Stimulated activated CD8-positive, alpha-beta memory T cell treated with anti-CD3 and anti-CD28 coated beads, Interleukin-15, amount 100 ng/mL, for 24 hours (primary cell): ENCODE measurements at regions not wholly inside any gene's neighbourhood (a gene's known extent, or its start where the extent isn't known, plus 50 kb on each side); places are given as distances from the start of the nearest gene placed in this dataset.
"Not testable (repeated sequence)": the region's sequence is repeated elsewhere in the genome, so short reads cannot be mapped to it uniquely, and the experiment has no call there.

Source experiments
- DNase-seq: peaks from one replicate; pipeline ENCODE4 v3.0.0-alpha.2; 2020; ENCODE audit warnings: low read depth

DNA sequence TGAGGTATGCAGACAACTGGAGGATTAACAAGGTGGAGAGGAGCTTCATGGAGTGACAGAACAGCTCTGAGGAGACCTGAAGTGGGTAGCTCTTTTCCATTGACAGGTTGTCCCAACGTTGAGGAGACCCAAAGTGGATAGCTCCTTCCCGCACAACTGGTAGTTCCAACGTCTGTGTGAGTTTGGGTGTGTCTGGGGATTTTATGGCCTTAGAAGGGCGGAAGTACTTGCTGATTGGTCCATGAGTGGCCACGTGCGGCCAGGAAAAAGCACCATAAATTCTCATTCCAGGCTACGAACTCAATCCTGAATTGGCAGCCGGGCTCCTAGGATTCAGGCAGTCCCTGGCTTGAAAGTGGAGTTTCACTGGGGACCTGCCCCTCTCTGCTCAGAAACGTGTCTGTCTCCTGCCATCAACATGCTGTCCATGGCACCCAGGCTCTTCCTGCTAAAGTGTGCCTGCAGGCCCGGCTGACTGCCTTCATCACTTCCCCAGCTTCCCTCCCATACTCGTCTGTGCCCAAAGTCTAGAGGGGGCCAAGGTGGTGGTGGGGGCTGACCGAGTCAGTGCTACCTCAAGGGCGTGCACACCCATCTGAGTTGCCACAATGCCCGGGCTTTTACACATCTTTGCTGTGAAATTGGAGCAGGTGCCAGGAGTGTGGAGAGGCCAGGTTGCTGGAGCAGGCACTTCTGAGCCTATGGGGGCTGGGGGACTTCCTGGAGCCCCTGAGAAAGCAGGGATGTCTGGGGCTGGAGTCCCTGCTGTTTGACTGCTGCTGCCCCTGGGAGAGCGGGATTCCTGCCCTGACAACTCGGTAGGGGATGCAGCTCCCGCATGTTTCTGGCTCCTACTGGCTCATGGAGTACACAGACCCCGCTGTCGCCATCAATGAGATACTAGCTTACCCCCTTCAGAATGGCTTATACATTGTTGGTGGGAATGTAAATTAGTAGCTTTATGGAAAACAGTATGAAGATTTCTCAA lies 2034.6 kb upstream of the ACO1 start:
- DNase-seq, result no peak

DNA sequence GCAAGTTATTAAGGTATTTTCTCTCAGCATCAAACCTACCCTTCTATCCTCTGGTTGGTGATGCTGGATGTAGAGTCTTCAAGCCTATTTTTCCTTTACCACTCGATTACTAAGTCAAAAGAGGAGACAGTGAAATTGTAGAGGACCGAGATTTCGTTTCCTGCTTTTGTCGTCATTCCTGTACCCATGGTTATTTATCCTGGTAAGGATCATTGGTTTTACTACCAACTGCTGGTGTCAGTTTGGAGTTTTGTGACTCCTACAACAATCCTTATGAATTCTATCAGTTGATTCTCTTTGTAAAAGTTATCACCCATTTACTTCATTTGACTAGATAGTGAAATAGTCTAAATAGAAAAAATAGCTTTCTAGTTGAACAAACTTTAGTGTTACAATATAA lies 2028.2 kb upstream of the ACO1 start:
- no peak for DNase-seq

DNA sequence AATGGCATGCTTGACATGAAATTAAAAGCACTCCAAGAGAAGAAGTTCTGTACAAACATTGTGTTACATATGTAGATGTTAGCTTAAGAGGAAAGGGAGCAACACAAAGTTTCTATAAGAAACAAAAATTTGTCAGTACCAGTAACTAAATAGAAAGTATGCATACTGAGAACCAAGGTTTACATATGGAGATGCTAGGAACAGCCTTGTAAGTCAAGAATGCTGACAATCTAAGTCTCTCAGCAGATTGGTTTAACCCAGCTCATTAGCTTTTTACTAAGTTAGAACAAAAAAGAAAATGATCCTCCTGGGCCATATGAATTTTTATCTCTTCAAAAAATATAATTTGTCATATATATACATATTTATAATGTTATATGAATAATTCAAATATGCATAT lies 2022.1 kb upstream of the ACO1 start:
- DNase-seq, result no peak

DNA sequence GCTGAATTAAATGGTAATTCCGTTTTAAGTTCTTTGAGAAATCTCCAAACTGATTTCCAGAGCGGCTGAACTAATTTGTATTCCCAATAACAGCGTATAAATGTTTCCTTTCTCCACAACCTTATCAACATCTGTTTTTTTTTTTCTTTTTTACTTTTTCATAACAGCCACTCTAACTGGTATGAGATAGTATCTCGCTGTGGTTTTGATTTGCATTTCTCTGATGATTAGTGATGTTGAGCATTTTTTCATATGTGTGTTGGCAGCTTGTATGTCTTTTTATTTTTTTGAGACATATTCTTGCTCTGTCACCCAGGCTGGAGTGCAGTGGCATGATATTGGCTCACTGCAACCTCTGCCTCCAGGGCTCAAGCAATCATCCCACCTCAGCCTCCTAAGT lies 2018.3 kb upstream of the ACO1 start:
- not testable (repeated sequence) for DNase-seq

DNA sequence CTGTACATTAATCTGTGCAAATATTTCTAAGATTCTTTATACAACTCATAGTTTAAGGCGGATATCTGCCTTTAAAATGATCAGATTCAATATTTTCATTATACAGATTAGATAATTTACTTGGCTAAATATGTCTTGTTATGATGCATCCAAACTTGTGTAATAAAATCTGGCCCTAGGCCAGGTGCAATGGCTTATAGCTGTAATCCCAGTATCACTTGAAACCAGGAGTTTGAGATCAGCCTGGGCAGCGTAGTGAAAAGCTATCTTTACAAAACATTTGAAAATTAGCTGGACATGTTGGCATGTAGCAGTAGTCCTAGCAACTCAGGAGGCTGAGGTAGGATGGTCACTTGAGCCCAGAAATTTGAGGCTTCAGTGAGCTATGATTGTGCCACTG lies 2002.2 kb upstream of the ACO1 start:
- no peak for DNase-seq

DNA sequence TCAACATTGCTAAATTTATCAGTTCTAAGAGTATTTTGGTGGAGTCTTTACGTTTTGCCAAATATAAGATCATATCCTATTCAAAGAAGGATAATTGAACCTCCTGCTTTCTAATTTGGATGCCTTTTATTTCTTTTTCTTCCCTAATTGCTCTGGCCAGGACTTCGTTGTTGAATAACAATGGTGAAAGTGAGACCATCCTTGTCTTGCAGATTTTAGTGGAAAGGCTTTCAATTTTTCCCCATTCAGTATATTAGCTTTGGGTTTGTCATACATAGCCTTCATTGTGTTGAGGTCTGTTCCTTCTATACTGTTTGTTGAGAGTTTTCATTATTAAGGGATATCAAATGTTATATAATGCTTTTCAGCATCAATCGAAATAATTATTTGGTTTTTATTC lies 1974.2 kb upstream of the ACO1 start:
- no peak for DNase-seq

DNA sequence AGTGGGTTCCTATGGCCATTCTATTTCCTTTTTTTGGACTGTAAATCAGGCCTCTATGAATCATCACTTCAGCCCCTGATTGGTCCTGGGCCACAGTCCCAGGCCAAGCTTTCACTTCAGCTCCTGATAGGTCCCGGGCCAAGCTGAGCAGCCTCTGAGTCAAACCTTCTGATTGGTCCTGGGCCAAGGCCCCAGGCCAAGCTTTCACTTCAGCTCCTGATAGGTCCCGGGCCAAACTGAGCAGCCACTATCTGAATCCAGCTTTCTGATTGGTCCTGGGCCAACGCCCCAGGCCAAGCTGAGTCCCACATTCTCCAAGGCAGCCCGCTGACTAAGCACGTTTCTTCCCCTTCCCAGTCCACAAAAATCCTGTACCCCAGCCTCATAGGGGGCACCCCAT lies 1972.9 kb upstream of the ACO1 start:
- no peak for DNase-seq

DNA sequence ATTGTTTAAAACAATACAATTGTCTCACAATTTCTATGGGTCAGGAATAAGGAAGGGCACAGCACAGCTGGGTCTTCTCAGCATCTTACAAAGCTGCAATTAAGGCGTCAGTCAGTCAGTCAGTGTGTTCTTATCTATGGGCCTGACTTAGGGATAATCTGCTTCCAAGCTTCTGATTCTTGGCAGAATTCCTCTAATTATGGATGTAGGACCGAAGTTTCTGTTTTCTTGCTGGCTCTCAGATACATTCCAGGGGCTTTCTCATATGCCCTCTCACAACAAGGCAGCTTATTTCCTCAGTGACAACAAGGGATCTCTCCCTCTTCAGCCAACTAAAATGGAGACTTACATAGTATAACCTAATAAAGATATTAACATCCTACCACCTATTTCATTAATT lies 1925.3 kb upstream of the ACO1 start:
- no peak for DNase-seq

DNA sequence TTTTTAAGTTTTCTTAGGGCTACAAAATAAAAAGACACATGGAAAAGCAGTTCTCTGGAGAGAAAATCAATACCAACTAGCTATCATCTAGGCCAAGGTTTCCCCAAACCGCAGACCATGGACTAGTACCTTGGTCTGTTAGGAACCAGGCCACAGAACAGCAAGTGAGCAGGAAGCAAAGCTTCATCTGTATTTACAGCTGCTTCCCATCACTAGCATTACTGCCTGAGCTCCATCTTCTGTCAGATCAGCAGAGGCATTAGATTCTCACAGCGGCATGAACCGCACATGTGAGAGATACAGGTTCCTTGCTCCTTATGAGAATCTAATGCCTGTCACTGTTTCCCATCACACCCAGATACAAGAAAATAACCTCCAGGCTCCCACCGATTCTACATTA lies 1907.6 kb upstream of the ACO1 start:
- DNase-seq, result no peak

DNA sequence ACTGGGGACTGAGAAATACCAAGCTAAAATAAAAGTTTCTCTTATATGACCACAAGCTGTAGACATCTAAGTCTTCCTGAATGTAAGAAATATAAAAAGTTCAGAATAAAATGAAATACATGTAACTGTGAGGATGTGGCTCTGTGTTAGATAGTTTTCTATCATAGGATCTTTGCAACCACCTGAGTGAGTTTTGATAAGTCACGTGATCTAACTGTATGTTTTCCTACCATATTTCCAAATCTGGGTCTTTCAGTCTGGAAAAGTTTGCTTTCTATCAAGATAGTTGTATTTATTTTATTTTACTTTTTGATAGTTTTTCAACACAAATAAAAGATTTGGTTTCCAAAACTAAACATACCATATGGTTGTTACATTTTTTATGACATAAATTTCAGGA lies 1905.8 kb upstream of the ACO1 start:
- no peak for DNase-seq

DNA sequence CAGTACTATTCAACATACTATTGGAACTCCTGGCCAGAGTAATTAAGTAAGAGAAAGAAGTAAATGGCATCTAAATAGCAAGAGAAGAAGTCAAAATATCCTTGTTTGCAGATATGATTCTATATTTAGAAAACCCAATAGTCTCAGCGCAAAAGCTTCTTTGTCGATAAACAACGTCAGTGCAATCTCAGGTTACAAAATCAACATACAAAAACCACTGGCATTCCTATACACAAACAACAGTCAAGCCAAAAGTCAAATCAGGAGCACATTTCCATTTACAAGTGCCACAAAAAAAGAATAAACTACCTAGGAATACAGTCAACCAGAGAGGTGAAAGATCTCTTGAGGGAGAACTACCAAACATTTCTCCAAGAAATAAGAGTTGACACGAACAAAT lies 1901.9 kb upstream of the ACO1 start:
- DNase-seq, result no peak

DNA sequence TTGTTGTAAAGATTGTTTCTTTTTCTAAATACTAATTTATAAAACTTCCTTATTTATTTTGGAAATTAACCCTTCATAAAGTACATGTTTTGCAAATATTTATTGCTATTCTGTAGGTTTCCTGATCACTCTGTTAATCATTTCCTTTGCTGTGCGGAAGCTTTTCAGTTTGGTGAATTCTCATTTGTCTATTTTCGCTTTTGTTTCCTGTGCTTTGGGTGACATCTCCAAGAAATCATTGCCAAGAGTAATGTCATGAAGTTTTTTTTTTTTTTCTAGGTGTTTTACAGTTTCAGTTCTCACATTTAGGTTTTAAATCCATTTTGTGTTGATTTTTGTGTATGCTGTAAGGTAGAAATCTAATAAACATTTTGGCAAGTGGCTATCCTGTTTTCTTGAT lies 1899.8 kb upstream of the ACO1 start:
- no peak for DNase-seq

DNA sequence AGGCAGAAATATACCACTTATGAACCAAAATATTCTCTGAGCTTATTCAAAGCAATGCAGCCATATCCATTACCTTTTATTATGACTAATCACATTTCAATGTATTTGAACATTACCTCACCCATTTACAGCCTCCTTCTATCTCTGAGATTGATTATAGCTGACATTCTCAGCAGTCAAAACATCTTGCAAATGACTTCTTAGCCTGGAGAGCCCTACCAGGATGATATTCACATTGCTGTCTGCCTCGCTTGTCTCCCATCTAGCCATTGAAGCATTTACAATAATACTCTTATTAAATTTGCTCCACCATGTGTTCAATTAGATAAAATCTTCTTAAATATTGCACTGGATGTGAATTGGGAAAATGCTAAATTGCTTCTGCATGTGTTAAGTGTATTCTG lies 1879.9 kb upstream of the ACO1 start:
- DNase-seq, result no peak

DNA sequence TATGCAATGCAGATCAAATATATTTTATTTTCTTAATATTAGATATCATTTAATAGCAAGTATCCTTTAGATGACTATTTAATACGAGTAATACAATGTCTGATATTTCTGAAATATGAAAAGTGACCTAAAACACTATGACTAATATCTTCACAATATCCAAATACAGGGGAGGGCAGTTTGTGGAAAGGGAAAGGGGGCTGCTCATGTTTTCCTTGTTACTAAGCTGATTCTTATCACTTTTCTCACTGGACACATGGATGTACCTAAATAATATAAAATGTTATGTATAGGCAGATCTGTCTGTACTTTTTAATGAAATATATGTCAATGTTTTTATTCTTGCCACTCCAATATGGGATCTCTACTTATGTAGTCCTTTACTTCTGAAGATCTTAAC lies 1879.1 kb upstream of the ACO1 start:
- no peak for DNase-seq

DNA sequence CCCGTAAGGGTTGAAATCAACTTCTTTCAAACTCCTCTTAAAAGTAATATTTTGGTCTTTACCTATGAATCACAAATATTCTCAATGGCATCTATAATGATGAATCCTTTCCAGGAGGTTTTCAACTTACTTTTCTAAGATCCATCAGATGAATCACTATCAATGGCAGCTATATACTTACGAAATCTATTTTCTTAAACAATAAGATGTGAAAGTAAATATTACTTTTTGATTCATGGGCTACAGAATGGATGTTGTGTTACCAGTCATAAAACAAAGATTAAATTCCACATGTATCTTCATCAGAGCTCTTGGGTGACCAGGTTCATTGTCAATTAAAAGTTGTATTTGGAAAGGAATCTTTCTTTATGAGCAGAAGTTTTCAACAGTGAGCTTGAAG lies 1877.7 kb upstream of the ACO1 start:
- no peak for DNase-seq

DNA sequence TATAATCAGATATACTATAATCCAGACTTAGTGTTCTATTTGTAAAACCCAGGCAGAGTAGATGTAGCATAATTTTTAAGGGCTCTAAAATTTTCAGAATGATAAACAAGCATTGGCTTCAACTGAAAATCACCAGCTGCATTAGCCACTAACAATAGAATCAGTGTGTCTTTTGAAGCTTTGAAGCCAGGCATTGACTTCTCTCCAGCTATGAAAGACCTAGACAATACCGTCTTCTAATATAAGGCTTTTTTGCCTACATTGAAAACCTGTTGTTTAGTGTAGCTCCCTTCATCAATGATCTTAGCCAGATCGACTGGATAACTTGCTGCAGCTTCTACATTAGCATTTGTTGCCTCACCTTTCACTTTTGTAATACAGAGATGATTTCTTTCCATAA lies 1877.3 kb upstream of the ACO1 start:
- DNase-seq, result no peak

DNA sequence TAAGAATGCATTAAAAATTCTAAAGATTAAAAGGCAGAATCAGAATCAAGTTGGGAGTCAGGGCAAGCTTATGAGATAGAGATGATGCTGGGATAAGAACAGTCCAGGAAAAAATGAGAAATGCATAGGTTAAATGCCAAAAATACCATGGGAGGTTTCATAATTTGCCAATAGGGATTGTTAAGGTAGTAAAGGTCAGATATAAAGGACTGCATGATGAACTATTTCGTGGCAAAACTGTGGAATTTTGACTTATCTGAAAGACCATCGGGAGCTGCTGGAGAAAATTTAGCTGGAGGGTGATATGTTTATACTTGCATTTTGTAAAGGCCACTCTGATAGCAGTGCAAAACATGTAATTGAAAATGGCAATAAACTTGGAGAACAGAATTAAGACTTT lies 1872.8 kb upstream of the ACO1 start:
- DNase-seq, result no peak

DNA sequence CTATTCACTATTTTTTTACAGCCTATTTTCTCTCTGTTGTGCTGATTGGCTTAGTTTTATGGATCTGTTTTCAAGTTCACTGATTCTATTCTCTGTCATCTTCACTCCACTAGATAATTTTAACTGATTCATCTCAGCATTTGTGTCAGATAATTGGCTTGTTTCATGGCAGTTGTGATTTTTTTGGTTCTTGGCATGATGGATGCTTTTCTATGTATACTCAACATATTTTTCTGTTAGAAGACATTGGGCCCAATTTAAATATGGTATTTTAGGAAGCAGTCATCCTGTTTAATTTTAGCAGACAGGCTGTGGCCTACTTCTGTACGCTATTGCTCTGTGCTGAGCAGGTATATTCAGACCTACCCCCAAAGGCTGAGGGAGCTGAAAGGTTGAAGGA lies 1865.3 kb upstream of the ACO1 start:
- DNase-seq, result no peak

DNA sequence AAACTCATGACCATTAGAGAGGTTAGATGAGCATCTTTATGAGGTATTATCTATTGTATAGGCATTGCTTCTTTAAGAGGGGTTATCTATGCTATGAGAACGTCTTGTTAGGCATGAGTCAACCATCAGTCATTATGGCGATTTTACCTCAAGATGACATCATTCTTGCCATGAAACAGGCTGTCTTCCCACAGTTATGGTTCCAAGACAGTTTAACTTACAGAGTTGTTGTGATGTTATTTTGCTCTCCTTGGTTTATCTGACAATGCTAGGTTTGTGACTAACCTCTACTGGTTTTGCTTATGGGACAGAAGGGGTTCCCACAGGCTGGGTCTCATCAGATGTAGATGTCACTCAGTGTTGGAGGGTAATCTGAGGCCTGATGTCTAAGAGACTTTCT lies 1864.7 kb upstream of the ACO1 start:
- DNase-seq, result no peak

DNA sequence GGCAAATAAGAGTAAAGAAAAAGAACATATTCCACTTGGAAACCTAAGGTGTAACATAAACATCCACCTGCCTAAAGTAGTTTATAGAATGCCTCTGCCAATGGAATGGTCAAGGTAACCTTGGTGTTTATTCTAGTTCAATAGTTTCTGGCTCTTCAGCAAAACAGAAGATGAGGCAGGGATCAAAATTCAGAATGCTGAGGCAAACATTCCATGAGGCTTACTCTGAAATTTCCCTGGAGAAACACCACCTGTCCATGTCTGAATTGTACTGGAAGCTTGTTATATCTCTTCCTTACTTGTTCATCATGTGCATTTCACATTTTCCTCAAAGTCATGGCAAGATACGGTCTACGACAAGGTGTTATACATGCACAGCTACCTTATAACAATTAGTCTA lies 1862.4 kb upstream of the ACO1 start:
- no peak for DNase-seq

DNA sequence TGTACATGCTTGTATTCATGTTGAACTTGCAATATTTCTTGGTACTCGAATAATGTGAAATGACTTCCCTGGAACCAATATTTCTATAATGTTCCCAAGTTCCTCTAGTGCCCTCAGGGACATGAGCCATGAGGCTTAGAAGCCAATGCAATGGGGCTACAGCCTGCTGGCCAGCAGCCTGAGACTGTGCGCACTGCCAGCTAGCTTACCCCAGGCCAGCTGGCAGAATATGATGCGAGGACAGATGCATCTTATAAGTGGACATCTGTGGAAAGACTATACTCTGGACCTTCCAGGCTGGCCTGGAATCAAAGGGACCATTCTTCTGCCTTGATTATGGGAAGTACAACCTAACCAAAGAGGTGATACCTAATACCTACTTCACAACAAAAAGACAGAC lies 1862.0 kb upstream of the ACO1 start:
- DNase-seq, result no peak

DNA sequence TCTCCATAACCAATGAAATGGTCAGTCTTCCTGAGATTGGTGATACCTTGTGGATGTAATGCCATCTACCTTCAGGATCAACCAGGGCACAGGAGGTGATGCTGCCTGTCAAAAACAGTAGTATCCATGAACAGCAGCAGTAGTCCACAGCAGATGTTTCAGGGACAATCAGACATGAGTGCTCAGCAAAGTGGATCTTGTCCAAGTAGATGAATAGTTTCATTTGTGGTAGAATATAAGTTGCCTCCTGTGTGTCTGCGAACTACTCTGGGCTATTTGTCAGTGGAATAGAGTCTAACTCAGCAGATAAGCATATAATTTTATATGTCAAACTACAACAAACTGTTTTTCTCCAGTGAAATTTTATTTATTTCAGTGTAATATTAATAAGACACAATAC lies 1860.1 kb upstream of the ACO1 start:
- DNase-seq, result no peak

DNA sequence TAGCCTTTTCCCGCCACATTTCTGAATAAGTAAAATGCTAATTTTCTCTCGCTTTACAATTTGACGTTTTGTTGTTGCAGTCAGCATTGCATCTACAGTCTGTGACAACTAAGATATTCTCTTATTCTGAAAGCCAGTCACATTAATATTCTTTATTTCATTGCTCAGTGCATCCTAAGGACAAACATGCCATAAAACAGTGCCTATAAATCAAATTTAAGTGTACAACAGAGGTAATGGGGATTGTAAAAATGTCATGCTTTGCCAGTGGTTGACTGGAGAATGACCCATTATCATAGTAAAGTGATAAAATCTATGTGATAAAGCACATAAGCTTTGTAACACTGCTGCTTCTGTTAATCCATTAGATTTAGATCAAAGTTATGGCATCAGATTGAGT lies 1850.0 kb upstream of the ACO1 start:
- DNase-seq, result no peak

DNA sequence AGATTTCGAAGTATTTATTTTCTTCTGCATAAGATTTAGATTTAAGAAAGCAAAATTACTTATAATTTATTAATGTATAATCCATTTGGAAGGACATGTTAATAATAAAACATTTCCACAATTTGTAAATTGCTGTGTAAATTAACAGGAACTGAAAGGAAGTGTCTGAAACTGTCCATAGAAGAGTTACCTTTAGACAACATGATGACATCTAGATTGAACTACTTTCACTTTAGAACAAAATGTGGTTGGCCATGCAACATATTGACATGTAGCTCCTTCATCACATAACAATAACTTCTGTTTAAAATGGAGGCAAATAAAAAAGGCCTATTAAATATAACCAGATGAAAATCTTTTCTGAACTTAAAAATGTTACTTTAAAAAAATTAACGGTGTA lies 1849.5 kb upstream of the ACO1 start:
- no peak for DNase-seq
